Right lung (tissue), 2 donors: ENCODE measurements at regions not wholly inside any gene's neighbourhood (a gene's known extent, or its start where the extent isn't known, plus 50 kb on each side); places are given as distances from the start of the nearest gene placed in this dataset.
A peak's percentile ranks its signal among the peaks of the same experiment; 100 is the strongest.
"Not testable (repeated sequence)": the region's sequence is repeated elsewhere in the genome, so short reads cannot be mapped to it uniquely, and the experiment has no call there.

Source experiments
- DNase-seq, 2 donors: peaks; one replicate each; pipeline ENCODE4 v3.0.0-alpha.2; 2013

GRCh38 chr1:217921126-217921904 is 290.2 kb downstream of the SPATA17 start:
- DNase-seq = no peak

GRCh38 chr1:217924924-217925323 is 293.8 kb downstream of the SPATA17 start:
- no peak for DNase-seq

- DNase-seq = no peak
Measured at GRCh38 chr1:217929213-217929885, 298.2 kb downstream of the SPATA17 start.

- no peak for DNase-seq
Measured at GRCh38 chr1:217943361-217943760, 312.2 kb downstream of the SPATA17 start.

GRCh38 chr1:217944550-217944949 is 313.4 kb downstream of the SPATA17 start:
- DNase-seq = no peak

GRCh38 chr1:217946511-217946910 is 315.4 kb downstream of the SPATA17 start:
- DNase-seq = no peak

GRCh38 chr1:217948741-217949140 is 317.6 kb downstream of the SPATA17 start:
- no peak for DNase-seq

- no peak for DNase-seq
Measured at GRCh38 chr1:217953330-217953729, 322.2 kb downstream of the SPATA17 start.

GRCh38 chr1:217953922-217954321 is 322.8 kb downstream of the SPATA17 start:
- no peak for DNase-seq

GRCh38 chr1:217955723-217956122 is 324.6 kb downstream of the SPATA17 start:
- DNase-seq = no peak

GRCh38 chr1:217965156-217965786 is 319.8 kb upstream of the RRP15 start:
- DNase-seq = no peak

GRCh38 chr1:217968085-217968484 is 317.0 kb upstream of the RRP15 start:
- no peak for DNase-seq

- no peak for DNase-seq
Measured at GRCh38 chr1:217969428-217969827, 315.7 kb upstream of the RRP15 start.

- no peak for DNase-seq
Measured at GRCh38 chr1:217977943-217978342, 307.1 kb upstream of the RRP15 start.

- no peak for DNase-seq
Measured at GRCh38 chr1:217981430-217981829, 303.7 kb upstream of the RRP15 start.

GRCh38 chr1:217982331-217983050 is 302.6 kb upstream of the RRP15 start:
- no peak for DNase-seq

- DNase-seq = peak; percentile 16 to 42
Measured at GRCh38 chr1:217983051-217983375, 302.1 kb upstream of the RRP15 start.

GRCh38 chr1:217985641-217986040 is 299.5 kb upstream of the RRP15 start:
- DNase-seq = no peak

- DNase-seq = peak; percentile 17 to 20
Measured at GRCh38 chr1:217989510-217989909, 295.6 kb upstream of the RRP15 start.

GRCh38 chr1:217993439-217993838 is 291.7 kb upstream of the RRP15 start:
- DNase-seq = no peak

- not testable (repeated sequence) for DNase-seq
Measured at GRCh38 chr1:218008296-218008695, 276.8 kb upstream of the RRP15 start.

GRCh38 chr1:218015106-218015505 is 270.0 kb upstream of the RRP15 start:
- DNase-seq = not testable (repeated sequence)
